ENCODE measurements at regions not wholly inside any gene's neighbourhood (a gene's known extent, or its start where the extent isn't known, plus 50 kb on each side); places are given as distances from the start of the nearest gene placed in this dataset.
A peak's percentile ranks its signal among the peaks of the same experiment; 100 is the strongest.

DNA sequence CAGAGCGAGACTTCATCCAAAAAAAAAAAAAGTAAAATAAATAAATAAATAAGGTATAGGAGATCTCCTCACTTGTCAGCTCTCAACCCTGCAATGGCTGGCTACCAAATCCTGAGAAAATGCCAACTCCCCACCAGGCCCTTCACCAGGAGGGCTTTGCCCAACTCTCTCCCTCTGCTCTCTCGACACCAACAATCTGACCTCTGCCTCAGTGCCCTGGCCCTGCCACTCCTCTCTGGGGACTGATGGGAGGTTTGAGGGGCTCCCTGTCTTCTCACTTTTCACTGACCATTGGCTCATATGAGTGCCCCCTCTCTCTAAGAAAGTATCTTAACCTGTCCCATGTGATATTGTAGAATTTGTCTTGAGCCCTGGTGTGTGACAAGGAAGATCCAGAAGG lies 52.6 kb upstream of the SH3PXD2B start:
- DNase-seq (no peak), ATAC-seq (no peak)
- intact Hi-C loops (cut with DNase I) = loop anchor here in 1 of 2 donors (5.0 kb wide), 1 partner anchor 75 kb away; no protein-coding TSS in a partner anchor

DNA sequence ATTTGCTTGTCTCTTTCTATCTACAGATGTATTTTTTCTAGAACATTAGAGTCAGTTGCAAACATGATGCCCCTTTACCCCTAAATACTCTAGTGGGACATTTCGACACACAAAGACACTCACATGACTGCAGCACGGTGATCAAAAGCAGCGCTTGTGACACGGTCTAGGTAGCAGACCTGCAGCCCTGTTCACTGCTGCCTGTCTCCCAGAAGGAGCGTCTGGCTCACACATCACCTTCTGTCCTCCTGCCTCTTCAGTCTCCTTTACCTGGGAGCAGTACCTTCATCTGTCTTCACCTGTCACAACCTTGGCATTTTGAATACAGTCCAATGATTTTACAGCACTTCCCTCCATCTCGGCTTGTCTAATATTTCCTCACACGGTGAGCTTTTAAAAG lies 51.9 kb upstream of the SH3PXD2B start:
- no peak for DNase-seq
- intact Hi-C loops (cut with DNase I) = loop anchor here in 1 of 2 donors (5.0 kb wide), 1 partner anchor 76 kb away; no protein-coding TSS in a partner anchor

DNA sequence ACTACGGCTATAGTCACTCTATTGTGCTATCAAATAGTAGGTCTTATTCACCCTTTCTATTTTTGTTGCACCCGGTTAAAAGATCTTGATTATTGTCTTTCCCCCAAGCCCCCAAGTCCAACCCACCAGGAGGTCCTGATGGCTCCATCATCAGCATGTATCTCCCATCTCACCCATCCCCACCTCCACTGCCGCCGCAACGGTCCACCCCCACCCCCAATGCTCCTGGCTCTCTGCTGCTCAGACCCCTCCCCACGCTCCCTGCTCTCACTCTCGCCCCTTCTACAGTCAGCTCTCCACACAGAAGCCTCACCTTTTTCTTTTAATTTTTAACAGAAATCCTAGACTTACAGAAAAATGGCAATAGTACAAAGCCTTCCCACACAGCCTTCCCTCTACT lies 51.5 kb upstream of the SH3PXD2B start:
- intact Hi-C loops (cut with DNase I) = loop anchor here in 1 of 2 donors (5.0 kb wide), 1 partner anchor 76 kb away; no protein-coding TSS in a partner anchor

More for the DNA sequence above, 51.9 kb upstream of the SH3PXD2B start:
- ATAC-seq = no peak

DNA sequence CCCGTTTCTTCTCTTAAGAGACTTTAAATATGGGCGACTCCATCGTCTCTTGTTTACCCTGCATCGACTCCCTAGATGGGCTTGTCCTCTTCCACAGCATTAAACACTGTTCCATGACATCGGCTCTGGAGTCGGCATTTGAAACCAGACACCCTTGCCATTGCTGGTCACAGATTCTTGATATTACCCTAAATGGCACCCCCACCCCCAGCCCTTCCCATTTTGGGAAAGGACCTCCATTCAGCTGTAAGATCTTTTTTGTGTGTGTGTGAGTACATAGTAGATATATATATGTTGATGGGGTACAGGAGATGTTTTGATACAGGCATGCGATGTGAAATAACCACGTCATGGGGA lies 51.1 kb upstream of the SH3PXD2B start:
- DNase-seq (no peak), ATAC-seq (no peak)
- intact Hi-C loops (cut with DNase I) = loop anchor here in 1 of 2 donors (5.0 kb wide), 1 partner anchor 77 kb away; no protein-coding TSS in a partner anchor

More for the DNA sequence above, 51.5 kb upstream of the SH3PXD2B start:
- DNase-seq = no peak
- ATAC-seq = no peak

DNA sequence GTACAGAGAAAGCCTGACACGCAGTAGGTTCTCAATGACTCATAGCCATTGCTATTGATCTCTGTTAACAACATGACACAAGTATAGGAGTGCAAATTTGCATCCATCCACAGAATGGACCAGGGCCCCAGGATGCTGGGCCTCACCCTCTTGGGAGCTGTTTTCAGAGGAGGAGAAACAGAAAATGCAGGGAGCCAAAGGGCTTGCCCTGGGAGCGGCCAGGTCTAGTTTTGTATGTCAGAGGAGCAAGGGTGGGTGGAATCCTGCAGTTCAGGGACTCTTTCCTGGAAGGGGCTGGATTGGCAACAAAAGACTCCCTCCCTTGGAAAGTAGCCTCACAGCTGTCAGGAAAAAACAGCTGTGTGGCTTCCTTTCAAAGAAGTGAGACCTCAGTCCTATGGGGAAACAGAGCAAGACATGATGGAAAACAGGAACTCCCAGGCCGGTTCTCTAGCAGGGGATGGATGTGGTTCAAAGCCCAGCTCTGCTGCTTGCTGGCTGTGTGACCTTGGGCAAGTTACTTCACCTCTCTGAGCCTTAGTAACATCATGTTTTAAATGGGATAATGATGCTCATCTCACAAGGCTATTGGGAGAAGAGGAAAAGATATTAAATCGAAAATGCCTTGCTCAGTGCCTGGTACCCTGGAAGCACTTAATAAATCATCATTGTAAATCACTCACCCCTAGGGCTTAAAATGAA lies 50.5 kb upstream of the SH3PXD2B start:
- ATAC-seq (peak; percentile 66 to 71), DNase-seq (peak; percentile 46)
- intact Hi-C loops (cut with DNase I) = loop anchor here in 1 of 2 donors (5.0 kb wide), 1 partner anchor 77 kb away; no protein-coding TSS in a partner anchor

DNA sequence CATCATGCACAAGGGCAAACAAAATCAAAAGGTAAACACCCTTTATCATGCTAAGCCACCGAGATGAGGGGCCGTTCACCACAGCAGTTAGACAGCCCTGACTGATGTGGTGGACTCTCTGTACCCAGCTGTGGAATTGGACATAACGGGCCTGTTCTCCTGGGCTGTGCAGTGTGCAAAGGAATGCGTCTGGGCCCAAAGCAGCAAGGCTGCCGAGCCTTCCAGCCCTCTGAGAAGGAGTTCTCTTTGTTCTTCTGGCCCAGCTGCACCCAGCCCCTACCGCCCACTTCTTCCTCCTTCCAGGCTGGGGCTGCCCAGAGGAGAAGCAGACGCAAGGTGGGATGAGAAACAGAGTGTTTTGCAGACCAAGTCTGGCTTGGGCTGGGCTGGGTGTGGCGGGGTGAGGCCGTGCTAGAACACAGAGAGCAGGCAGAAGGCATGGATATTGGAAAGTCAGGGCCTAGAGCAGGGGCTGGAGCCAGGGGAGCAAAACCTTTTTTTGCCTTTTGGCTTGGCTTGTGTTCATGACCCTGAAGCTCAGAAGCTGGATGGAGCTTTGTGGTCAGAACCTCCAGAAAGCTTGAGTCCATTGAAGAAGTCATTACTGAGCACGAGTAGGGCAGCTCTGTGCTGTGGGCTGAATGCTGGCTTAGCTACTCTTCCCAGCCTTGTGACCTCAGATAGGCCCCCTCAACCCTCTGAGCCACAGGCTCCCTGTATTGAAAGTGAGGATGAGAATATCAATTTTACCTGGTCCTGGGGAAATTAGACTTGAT lies 49.8 kb upstream of the SH3PXD2B start:
- DNase-seq (peak; percentile 71), ATAC-seq (peak; percentile 48 to 91)
- intact Hi-C loops (cut with DNase I) = no loop called here

Data from left cardiac atrium (tissue), 4 donors.